Breast epithelium (tissue), 3 donors: ENCODE measurements at regions not wholly inside any gene's neighbourhood (a gene's known extent, or its start where the extent isn't known, plus 50 kb on each side); places are given as distances from the start of the nearest gene placed in this dataset.

ENCODE experiments used
- CTCF ChIP-seq, 3 donors: fragments of 450-650 bp; IDR thresholded peaks; one replicate each; pipeline ENCODE4 v1.5.1; 2016 to 2017; ENCODE audit warnings: antibody characterized with exemption in 3 of 3, mild to moderate bottlenecking in 3 of 3, moderate library complexity in 3 of 3
- POLR2A ChIP-seq: fragments of 450-650 bp; IDR thresholded peaks from one replicate; pipeline ENCODE4 v1.6.1; 2016; ENCODE audit warnings: antibody characterized with exemption, mild to moderate bottlenecking, moderate library complexity
- POLR2AphosphoS5 ChIP-seq, 3 donors: sonication (generic); formaldehyde crosslinking; IDR thresholded peaks; one replicate each; pipeline ENCODE4 v1.6.1; 2017; ENCODE audit warnings: antibody characterized with exemption in 3 of 3

- TF ChIP-seq CTCF (IDR thresholded peaks at IDR 0.05) (no peak), POLR2A (no peak), POLR2AphosphoS5 (IDR thresholded peaks at IDR 0.05) (no peak)
Measured at GRCh38 chr11:80861193-80861592, 1420.4 kb upstream of the TENM4 start.
